ENCODE measurements at regions not wholly inside any gene's neighbourhood (a gene's known extent, or its start where the extent isn't known, plus 50 kb on each side); places are given as distances from the start of the nearest gene placed in this dataset.

- no peak overlapping the region for H3K27ac ChIP-seq (ENCODE audit: low read depth, low read length, poor library complexity, severe bottlenecking)
- H3K9me3 ChIP-seq (ENCODE audit: low read length) = no peaks in the 10 kb centered on the region
- no peak overlapping the region for H3K4me2 ChIP-seq (ENCODE audit: low read length)
- H3K79me2 ChIP-seq (ENCODE audit: insufficient read depth, low read depth, low read length) = no peaks in the 10 kb centered on the region
- H3K4me1 ChIP-seq (ENCODE audit: insufficient read depth, low read length, poor library complexity, severe bottlenecking) = no peaks in the 10 kb centered on the region
- H4K20me1 ChIP-seq (ENCODE audit: insufficient read depth, low read length) = no peaks in the 10 kb centered on the region
- H2AFZ ChIP-seq (ENCODE audit: low read length) = no peak overlapping the region
- CTCF ChIA-PET (ENCODE audit: unreplicated experiment) = no interaction called here
- no peaks in the 10 kb centered on the region for H3K9me2 ChIP-seq (ENCODE audit: insufficient read depth, low read length)
- no TSS peak for BruUV-seq (replicated peaks)
- no peak for TF ChIP-seq EZH2phosphoT487 (IDR thresholded peaks at IDR 0.05; ENCODE audit: borderline replicate concordance, low read depth, low read length)
- TF ChIP-seq, protein P1, sequence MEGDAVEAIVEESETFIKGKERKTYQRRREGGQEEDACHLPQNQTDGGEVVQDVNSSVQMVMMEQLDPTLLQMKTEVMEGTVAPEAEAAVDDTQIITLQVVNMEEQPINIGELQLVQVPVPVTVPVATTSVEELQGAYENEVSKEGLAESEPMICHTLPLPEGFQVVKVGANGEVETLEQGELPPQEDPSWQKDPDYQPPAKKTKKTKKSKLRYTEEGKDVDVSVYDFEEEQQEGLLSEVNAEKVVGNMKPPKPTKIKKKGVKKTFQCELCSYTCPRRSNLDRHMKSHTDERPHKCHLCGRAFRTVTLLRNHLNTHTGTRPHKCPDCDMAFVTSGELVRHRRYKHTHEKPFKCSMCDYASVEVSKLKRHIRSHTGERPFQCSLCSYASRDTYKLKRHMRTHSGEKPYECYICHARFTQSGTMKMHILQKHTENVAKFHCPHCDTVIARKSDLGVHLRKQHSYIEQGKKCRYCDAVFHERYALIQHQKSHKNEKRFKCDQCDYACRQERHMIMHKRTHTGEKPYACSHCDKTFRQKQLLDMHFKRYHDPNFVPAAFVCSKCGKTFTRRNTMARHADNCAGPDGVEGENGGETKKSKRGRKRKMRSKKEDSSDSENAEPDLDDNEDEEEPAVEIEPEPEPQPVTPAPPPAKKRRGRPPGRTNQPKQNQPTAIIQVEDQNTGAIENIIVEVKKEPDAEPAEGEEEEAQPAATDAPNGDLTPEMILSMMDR (conservative IDR thresholded peaks at IDR 0.05; ENCODE audit: low read length) = no peak
- POLR2A ChIA-PET = no interaction called here
- intact Hi-C loops (cut with micrococcal nuclease; ENCODE audit: unreplicated experiment) = no loop called here
- H3K36me3 ChIP-seq (ENCODE audit: insufficient read depth, low read length) = no peaks in the 10 kb centered on the region
- no peak overlapping the region for H3K4me3 ChIP-seq (ENCODE audit: low read depth, low read length, poor library complexity, severe bottlenecking)
- DNase-seq (ENCODE audit: low spot score) = no peak
Measured at GRCh38 chr11:128246364-128246801, 341.0 kb downstream of the ETS1 start.

GRCh38 chr11:128244871-128245270 is 342.5 kb downstream of the ETS1 start:
- H3K27ac ChIP-seq (ENCODE audit: low read depth, low read length, poor library complexity, severe bottlenecking) = no peak overlapping the region
- H3K4me3 ChIP-seq (ENCODE audit: low read depth, low read length, poor library complexity, severe bottlenecking) = no peak overlapping the region
- H4K20me1 ChIP-seq (ENCODE audit: insufficient read depth, low read length) = no peaks in the 10 kb centered on the region
- no peak for TF ChIP-seq EZH2phosphoT487 (IDR thresholded peaks at IDR 0.05; ENCODE audit: borderline replicate concordance, low read depth, low read length)
- TF ChIP-seq, protein P1 (conservative IDR thresholded peaks at IDR 0.05; ENCODE audit: low read length) = no peak
- no TSS peak for BruUV-seq (replicated peaks)
- ChIA-PET CTCF (ENCODE audit: unreplicated experiment) (no interaction called here), POLR2A (interaction anchor here (0.7 kb wide), 1 partner anchor 1204 kb away, joined by 3 read pairs; no protein-coding TSS in a partner anchor)
- no peak for DNase-seq (ENCODE audit: low spot score)
- no peaks in the 10 kb centered on the region for H3K9me2 ChIP-seq (ENCODE audit: insufficient read depth, low read length)
- H3K9me3 ChIP-seq (ENCODE audit: low read length) = no peaks in the 10 kb centered on the region
- H3K4me2 ChIP-seq (ENCODE audit: low read length) = no peak overlapping the region
- H3K36me3 ChIP-seq (ENCODE audit: insufficient read depth, low read length) = no peaks in the 10 kb centered on the region
- no peaks in the 10 kb centered on the region for H3K4me1 ChIP-seq (ENCODE audit: insufficient read depth, low read length, poor library complexity, severe bottlenecking)
- intact Hi-C loops (cut with micrococcal nuclease; ENCODE audit: unreplicated experiment) = no loop called here
- no peaks in the 10 kb centered on the region for H3K79me2 ChIP-seq (ENCODE audit: insufficient read depth, low read depth, low read length)
- no peak overlapping the region for H2AFZ ChIP-seq (ENCODE audit: low read length)

DNA sequence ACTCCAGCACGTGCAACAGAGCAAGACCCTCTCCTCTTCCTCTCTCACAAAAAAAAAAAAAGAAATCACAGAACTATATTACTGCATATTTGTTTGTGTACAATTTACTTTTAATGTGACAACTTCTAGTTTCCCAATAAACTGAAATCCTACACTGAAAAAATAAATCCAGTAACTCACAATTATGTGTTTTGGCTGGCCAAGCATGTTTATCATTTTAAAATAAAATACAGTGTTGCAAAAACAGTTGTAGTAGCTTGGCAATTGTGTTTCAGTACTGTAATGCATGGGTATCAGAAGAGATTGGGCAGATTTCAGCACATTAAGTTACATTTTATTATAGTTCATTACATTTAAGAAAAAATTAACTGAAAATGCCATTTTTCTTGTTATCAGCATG is 344.9 kb downstream of the ETS1 start:
- H3K9me3 ChIP-seq (ENCODE audit: low read length) = no peaks in the 10 kb centered on the region
- no peaks in the 10 kb centered on the region for H4K20me1 ChIP-seq (ENCODE audit: insufficient read depth, low read length)
- H3K79me2 ChIP-seq (ENCODE audit: insufficient read depth, low read depth, low read length) = no peaks in the 10 kb centered on the region
- no peaks in the 10 kb centered on the region for H3K36me3 ChIP-seq (ENCODE audit: insufficient read depth, low read length)
- DNase-seq (ENCODE audit: low spot score) = no peak
- no peak overlapping the region for H3K27ac ChIP-seq (ENCODE audit: low read depth, low read length, poor library complexity, severe bottlenecking)
- H3K9me2 ChIP-seq (ENCODE audit: insufficient read depth, low read length) = no peaks in the 10 kb centered on the region
- intact Hi-C loops (cut with micrococcal nuclease; ENCODE audit: unreplicated experiment) = no loop called here
- TF ChIP-seq, protein P1 (conservative IDR thresholded peaks at IDR 0.05; ENCODE audit: low read length) = no peak
- TF ChIP-seq EZH2phosphoT487 (IDR thresholded peaks at IDR 0.05; ENCODE audit: borderline replicate concordance, low read depth, low read length) = no peak
- ChIA-PET CTCF (ENCODE audit: unreplicated experiment) (no interaction called here), POLR2A (no interaction called here)
- H3K4me3 ChIP-seq (ENCODE audit: low read depth, low read length, poor library complexity, severe bottlenecking) = no peak overlapping the region
- no peak overlapping the region for H2AFZ ChIP-seq (ENCODE audit: low read length)
- H3K4me1 ChIP-seq (ENCODE audit: insufficient read depth, low read length, poor library complexity, severe bottlenecking) = no peaks in the 10 kb centered on the region
- BruUV-seq (replicated peaks) = no TSS peak
- H3K4me2 ChIP-seq (ENCODE audit: low read length) = no peak overlapping the region
